ENCODE measurements at regions not wholly inside any gene's neighbourhood (a gene's known extent, or its start where the extent isn't known, plus 50 kb on each side); places are given as distances from the start of the nearest gene placed in this dataset.

DNA sequence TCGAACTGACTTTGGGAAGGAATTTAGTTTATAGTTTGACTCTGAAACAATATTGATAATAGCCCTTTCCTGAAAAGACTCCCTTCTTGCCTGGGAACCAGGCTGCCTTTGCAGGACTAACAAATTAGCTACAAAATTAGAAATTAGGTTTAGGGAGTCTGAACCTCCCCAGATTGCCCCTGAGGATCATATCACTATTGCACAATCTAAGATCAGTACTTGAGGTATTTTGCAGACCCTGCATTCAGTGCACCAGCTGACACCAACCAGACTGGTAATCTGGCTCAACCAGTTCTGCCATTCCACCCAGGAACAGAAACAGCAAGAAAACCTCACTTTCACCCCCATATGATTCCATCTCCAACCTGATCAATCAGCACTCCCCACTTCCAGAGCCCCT, 131.8 kb upstream of the GALNT5 start:
- TF ChIP-seq FOXM1 (IDR thresholded peaks at IDR 0.05; ENCODE audit: borderline replicate concordance, low read depth) (no peak), TCF12 (IDR thresholded peaks at IDR 0.05; ENCODE audit: low read depth) (no peak), CREB1 (IDR thresholded peaks at IDR 0.05; ENCODE audit: low read depth) (no peak), ZBTB7A (IDR thresholded peaks at IDR 0.05; ENCODE audit: low read depth) (no peak), NFIC (IDR thresholded peaks at IDR 0.05) (no peak), TEAD4 (IDR thresholded peaks at IDR 0.05) (no peak), CEBPB (IDR thresholded peaks at IDR 0.05) (no peak; the same call in 1 of the 2 replicates), EGR1 (IDR thresholded peaks at IDR 0.05) (no peak), TAF1 (IDR thresholded peaks at IDR 0.05; ENCODE audit: low read depth) (no peak), YY1 (IDR thresholded peaks at IDR 0.05; ENCODE audit: low read depth) (no peak), EP300 (IDR thresholded peaks at IDR 0.05; ENCODE audit: borderline replicate concordance) (no peak), RAD21 (IDR thresholded peaks at IDR 0.05; ENCODE audit: low read depth) (no peak)
- TF ChIP-seq, protein P1, sequence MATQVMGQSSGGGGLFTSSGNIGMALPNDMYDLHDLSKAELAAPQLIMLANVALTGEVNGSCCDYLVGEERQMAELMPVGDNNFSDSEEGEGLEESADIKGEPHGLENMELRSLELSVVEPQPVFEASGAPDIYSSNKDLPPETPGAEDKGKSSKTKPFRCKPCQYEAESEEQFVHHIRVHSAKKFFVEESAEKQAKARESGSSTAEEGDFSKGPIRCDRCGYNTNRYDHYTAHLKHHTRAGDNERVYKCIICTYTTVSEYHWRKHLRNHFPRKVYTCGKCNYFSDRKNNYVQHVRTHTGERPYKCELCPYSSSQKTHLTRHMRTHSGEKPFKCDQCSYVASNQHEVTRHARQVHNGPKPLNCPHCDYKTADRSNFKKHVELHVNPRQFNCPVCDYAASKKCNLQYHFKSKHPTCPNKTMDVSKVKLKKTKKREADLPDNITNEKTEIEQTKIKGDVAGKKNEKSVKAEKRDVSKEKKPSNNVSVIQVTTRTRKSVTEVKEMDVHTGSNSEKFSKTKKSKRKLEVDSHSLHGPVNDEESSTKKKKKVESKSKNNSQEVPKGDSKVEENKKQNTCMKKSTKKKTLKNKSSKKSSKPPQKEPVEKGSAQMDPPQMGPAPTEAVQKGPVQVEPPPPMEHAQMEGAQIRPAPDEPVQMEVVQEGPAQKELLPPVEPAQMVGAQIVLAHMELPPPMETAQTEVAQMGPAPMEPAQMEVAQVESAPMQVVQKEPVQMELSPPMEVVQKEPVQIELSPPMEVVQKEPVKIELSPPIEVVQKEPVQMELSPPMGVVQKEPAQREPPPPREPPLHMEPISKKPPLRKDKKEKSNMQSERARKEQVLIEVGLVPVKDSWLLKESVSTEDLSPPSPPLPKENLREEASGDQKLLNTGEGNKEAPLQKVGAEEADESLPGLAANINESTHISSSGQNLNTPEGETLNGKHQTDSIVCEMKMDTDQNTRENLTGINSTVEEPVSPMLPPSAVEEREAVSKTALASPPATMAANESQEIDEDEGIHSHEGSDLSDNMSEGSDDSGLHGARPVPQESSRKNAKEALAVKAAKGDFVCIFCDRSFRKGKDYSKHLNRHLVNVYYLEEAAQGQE (IDR thresholded peaks at IDR 0.05; ENCODE audit: low read depth): no peak
- TF ChIP-seq, protein P2, sequence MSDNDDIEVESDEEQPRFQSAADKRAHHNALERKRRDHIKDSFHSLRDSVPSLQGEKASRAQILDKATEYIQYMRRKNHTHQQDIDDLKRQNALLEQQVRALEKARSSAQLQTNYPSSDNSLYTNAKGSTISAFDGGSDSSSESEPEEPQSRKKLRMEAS (IDR thresholded peaks at IDR 0.05): no peak
- TF ChIP-seq, protein P3, sequence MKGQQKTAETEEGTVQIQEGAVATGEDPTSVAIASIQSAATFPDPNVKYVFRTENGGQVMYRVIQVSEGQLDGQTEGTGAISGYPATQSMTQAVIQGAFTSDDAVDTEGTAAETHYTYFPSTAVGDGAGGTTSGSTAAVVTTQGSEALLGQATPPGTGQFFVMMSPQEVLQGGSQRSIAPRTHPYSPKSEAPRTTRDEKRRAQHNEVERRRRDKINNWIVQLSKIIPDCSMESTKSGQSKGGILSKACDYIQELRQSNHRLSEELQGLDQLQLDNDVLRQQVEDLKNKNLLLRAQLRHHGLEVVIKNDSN (IDR thresholded peaks at IDR 0.05): no peak

DNA sequence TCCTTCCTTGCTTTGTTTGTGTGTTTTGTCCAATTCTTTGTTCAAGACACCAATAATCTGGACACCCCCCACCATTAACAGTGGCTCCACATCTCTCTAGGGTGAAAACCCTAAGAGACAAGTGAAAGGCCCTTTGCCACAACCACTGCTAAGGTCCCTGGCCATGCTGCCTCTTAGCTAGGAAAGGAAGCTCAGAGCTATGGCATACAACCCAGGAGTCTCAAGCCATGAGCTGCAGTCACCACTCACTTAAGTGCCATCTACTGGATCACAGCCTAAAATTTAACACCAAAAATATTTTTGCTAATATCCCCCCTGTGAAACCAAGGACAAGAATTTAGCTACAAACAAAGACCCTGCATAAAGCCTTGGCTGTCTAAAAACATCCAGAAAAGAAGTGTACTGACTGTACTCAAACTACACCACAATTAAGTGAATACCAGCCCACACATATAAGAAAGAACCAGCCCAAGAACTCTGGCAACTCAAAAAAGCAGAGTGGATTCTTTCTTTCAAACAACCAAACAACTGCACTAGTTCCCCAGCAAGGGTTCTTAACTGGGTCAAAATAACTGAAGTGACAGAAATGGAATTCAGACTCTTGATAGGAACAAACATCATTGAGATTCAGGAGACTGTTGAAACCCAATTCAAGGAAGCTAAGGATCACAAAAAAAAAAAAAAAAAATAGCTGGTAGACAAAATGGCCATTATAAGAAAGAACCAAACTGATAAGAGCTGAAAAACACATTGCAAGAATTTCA, 130.1 kb upstream of the GALNT5 start:
- TF ChIP-seq NFIC (IDR thresholded peaks at IDR 0.05): no peak
- TF ChIP-seq YY1 (IDR thresholded peaks at IDR 0.05; ENCODE audit: low read depth): no peak
- no peak for TF ChIP-seq TAF1 (IDR thresholded peaks at IDR 0.05; ENCODE audit: low read depth)
- TF ChIP-seq, protein P2 (IDR thresholded peaks at IDR 0.05): no peak
- TF ChIP-seq FOXM1 (IDR thresholded peaks at IDR 0.05; ENCODE audit: borderline replicate concordance, low read depth): no peak
- no peak for TF ChIP-seq CEBPB (IDR thresholded peaks at IDR 0.05)
- TF ChIP-seq RAD21 (IDR thresholded peaks at IDR 0.05; ENCODE audit: low read depth): no peak
- TF ChIP-seq, protein P1 (IDR thresholded peaks at IDR 0.05; ENCODE audit: low read depth): no peak
- no peak for TF ChIP-seq TEAD4 (IDR thresholded peaks at IDR 0.05)
- TF ChIP-seq ZBTB7A (IDR thresholded peaks at IDR 0.05; ENCODE audit: low read depth): no peak
- no peak for TF ChIP-seq EGR1 (IDR thresholded peaks at IDR 0.05)
- no peak for TF ChIP-seq EP300 (IDR thresholded peaks at IDR 0.05; ENCODE audit: borderline replicate concordance)
- TF ChIP-seq, protein P3 (IDR thresholded peaks at IDR 0.05): no peak
- no peak for TF ChIP-seq TCF12 (IDR thresholded peaks at IDR 0.05; ENCODE audit: low read depth)

DNA sequence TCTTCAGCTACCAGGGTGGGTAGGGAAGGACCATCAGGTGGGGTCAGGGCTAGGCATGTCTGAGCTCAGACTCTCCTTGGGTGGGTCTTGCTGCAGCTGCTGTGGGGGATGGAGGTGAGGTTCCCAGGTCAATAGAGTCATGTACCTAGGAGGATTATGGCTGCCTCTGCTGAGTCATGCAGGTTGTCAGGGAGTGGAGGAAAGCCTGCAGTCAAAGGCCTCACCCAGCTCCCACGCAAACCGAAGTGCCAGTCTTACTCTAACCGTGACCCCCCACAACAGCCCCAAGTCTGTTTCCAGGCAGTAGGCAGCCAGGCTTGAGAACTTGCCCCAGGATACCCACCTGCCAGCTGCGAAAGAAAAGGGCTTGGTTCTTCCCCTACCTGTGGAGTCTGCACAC, 113.6 kb upstream of the GALNT5 start:
- TF ChIP-seq, protein P3 (IDR thresholded peaks at IDR 0.05): no peak
- TF ChIP-seq EGR1 (IDR thresholded peaks at IDR 0.05) (no peak), ZBTB7A (IDR thresholded peaks at IDR 0.05; ENCODE audit: low read depth) (no peak), YY1 (IDR thresholded peaks at IDR 0.05; ENCODE audit: low read depth) (no peak)

DNA sequence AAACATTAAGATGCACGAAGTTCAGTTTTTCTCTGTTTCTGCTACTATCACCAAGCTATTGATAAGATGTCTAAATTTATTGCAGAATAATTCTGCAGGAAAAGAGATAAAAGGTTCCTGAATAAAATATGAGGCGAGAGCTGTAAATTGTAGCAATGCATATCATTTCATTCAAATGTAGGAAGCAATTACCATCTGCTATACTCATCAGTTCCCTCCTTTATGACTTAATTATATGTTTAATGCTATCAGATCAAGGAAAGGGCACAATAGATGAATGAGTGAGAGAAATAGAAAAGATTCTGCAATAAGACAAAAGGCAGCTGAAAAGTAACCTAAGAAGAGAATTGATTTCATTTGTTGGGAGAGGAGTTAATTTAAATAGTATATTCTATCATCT, 108.2 kb upstream of the GALNT5 start:
- no peak for TF ChIP-seq CEBPB (IDR thresholded peaks at IDR 0.05)
- TF ChIP-seq EP300 (IDR thresholded peaks at IDR 0.05; ENCODE audit: borderline replicate concordance): no peak
- no peak for TF ChIP-seq ZBTB7A (IDR thresholded peaks at IDR 0.05; ENCODE audit: low read depth)
- no peak for TF ChIP-seq FOXM1 (IDR thresholded peaks at IDR 0.05; ENCODE audit: borderline replicate concordance, low read depth)
- no peak for TF ChIP-seq EGR1 (IDR thresholded peaks at IDR 0.05)
- no peak for TF ChIP-seq RAD21 (IDR thresholded peaks at IDR 0.05; ENCODE audit: low read depth)
- TF ChIP-seq, protein P1 (IDR thresholded peaks at IDR 0.05; ENCODE audit: low read depth): no peak
- TF ChIP-seq TCF12 (IDR thresholded peaks at IDR 0.05; ENCODE audit: low read depth): no peak
- TF ChIP-seq NFIC (IDR thresholded peaks at IDR 0.05): no peak
- TF ChIP-seq, protein P2 (IDR thresholded peaks at IDR 0.05): no peak
- TF ChIP-seq CREB1 (IDR thresholded peaks at IDR 0.05; ENCODE audit: low read depth): no peak
- TF ChIP-seq TAF1 (IDR thresholded peaks at IDR 0.05; ENCODE audit: low read depth): no peak
- no peak for TF ChIP-seq YY1 (IDR thresholded peaks at IDR 0.05; ENCODE audit: low read depth)
- TF ChIP-seq TEAD4 (IDR thresholded peaks at IDR 0.05): no peak
- TF ChIP-seq, protein P3 (IDR thresholded peaks at IDR 0.05): no peak
